Mucosa of stomach (tissue), 1 donor: ENCODE measurements at regions not wholly inside any gene's neighbourhood (a gene's known extent, or its start where the extent isn't known, plus 50 kb on each side); places are given as distances from the start of the nearest gene placed in this dataset.
"Not testable (repeated sequence)": the region's sequence is repeated elsewhere in the genome, so short reads cannot be mapped to it uniquely, and the experiment has no call there.

Experiments
- H3K27me3 ChIP-seq: one replicate; pipeline ENCODE4 v1.7.0; 2013; ENCODE audit warnings: mild to moderate bottlenecking, low read length; ENCODE audit not compliant: control insufficient read depth, insufficient read depth
- H3K36me3 ChIP-seq: one replicate; pipeline ENCODE4 v1.7.0; 2013; ENCODE audit warnings: low read length; ENCODE audit not compliant: control insufficient read depth, insufficient read depth
- H3K4me1 ChIP-seq: one replicate; pipeline ENCODE4 v1.7.0; 2013; ENCODE audit warnings: mild to moderate bottlenecking, low read length; ENCODE audit not compliant: control insufficient read depth, insufficient read depth
- H3K4me3 ChIP-seq: one replicate; pipeline ENCODE4 v1.7.0; 2013; ENCODE audit warnings: low read length
- H3K9ac ChIP-seq: one replicate; pipeline ENCODE4 v1.7.0; 2013; ENCODE audit warnings: mild to moderate bottlenecking, low read length, moderate library complexity
- H3K9me3 ChIP-seq: one replicate; pipeline ENCODE4 v1.7.0; 2013; ENCODE audit warnings: mild to moderate bottlenecking, low read length, moderate library complexity; ENCODE audit not compliant: control insufficient read depth
- donor health status: Pancreatic carcinoma.

- Histone ChIP-seq H3K36me3 (no peaks in the 10 kb centered on the region), H3K9me3 (no peaks in the 10 kb centered on the region), H3K4me3 (no peak overlapping the region), H3K27me3 (no peaks in the 10 kb centered on the region), H3K4me1 (no peaks in the 10 kb centered on the region), H3K9ac (no peak overlapping the region)
These were observed 1007.7 kb downstream of the BRD1 start for GRCh38 chr22:48819961-48820360.

GRCh38 chr22:48819232-48819631, 1008.4 kb downstream of the BRD1 start:
- no peaks in the 10 kb centered on the region for H3K36me3 ChIP-seq
- H3K9ac ChIP-seq: no peak overlapping the region
- no peak overlapping the region for H3K4me3 ChIP-seq
- no peaks in the 10 kb centered on the region for H3K27me3 ChIP-seq
- H3K9me3 ChIP-seq: no peaks in the 10 kb centered on the region
- H3K4me1 ChIP-seq: no peaks in the 10 kb centered on the region

- H3K9ac ChIP-seq, H3K9me3 ChIP-seq, H3K4me1 ChIP-seq, H3K4me3 ChIP-seq, H3K36me3 ChIP-seq, H3K27me3 ChIP-seq: not testable (repeated sequence)
These were observed 1010.2 kb downstream of the BRD1 start for GRCh38 chr22:48817491-48817890.

- Histone ChIP-seq H3K9me3 (no peaks in the 10 kb centered on the region), H3K36me3 (no peaks in the 10 kb centered on the region), H3K9ac (no peak overlapping the region), H3K4me3 (no peak overlapping the region), H3K4me1 (no peaks in the 10 kb centered on the region), H3K27me3 (no peaks in the 10 kb centered on the region)
These were observed 1015.8 kb downstream of the BRD1 start for GRCh38 chr22:48811885-48812284.

- H3K4me3 ChIP-seq: no peak overlapping the region
- H3K27me3 ChIP-seq: no peaks in the 10 kb centered on the region
- H3K4me1 ChIP-seq: no peaks in the 10 kb centered on the region
- H3K9me3 ChIP-seq: no peaks in the 10 kb centered on the region
- H3K36me3 ChIP-seq: no peaks in the 10 kb centered on the region
- no peak overlapping the region for H3K9ac ChIP-seq
These were observed 1019.4 kb downstream of the BRD1 start for GRCh38 chr22:48808038-48808960.

- Histone ChIP-seq H3K4me3 (no peak overlapping the region), H3K27me3 (no peaks in the 10 kb centered on the region), H3K4me1 (no peaks in the 10 kb centered on the region), H3K36me3 (no peaks in the 10 kb centered on the region), H3K9ac (no peak overlapping the region), H3K9me3 (no peaks in the 10 kb centered on the region)
These were observed 1020.5 kb downstream of the BRD1 start for GRCh38 chr22:48807155-48807554.

- H3K4me1 ChIP-seq: no peaks in the 10 kb centered on the region
- no peaks in the 10 kb centered on the region for H3K36me3 ChIP-seq
- no peaks in the 10 kb centered on the region for H3K9me3 ChIP-seq
- no peak overlapping the region for H3K4me3 ChIP-seq
- H3K9ac ChIP-seq: no peak overlapping the region
- H3K27me3 ChIP-seq: no peaks in the 10 kb centered on the region
These were observed 1021.4 kb downstream of the BRD1 start for GRCh38 chr22:48806227-48806781.

GRCh38 chr22:48805516-48805915, 1022.2 kb downstream of the BRD1 start:
- Histone ChIP-seq H3K4me1 (no peaks in the 10 kb centered on the region), H3K27me3 (no peaks in the 10 kb centered on the region), H3K4me3 (no peak overlapping the region), H3K9ac (no peak overlapping the region), H3K36me3 (no peaks in the 10 kb centered on the region), H3K9me3 (no peaks in the 10 kb centered on the region)

- H3K36me3 ChIP-seq: no peaks in the 10 kb centered on the region
- H3K4me1 ChIP-seq: no peaks in the 10 kb centered on the region
- no peaks in the 10 kb centered on the region for H3K27me3 ChIP-seq
- H3K9ac ChIP-seq: no peak overlapping the region
- no peaks in the 10 kb centered on the region for H3K9me3 ChIP-seq
- no peak overlapping the region for H3K4me3 ChIP-seq
These were observed 1022.8 kb downstream of the BRD1 start for GRCh38 chr22:48804811-48805301.

- no peak overlapping the region for H3K4me3 ChIP-seq
- H3K9me3 ChIP-seq: no peaks in the 10 kb centered on the region
- no peaks in the 10 kb centered on the region for H3K36me3 ChIP-seq
- no peaks in the 10 kb centered on the region for H3K27me3 ChIP-seq
- H3K4me1 ChIP-seq: no peaks in the 10 kb centered on the region
- no peak overlapping the region for H3K9ac ChIP-seq
These were observed 1023.5 kb downstream of the BRD1 start for GRCh38 chr22:48803948-48804810.

- Histone ChIP-seq H3K4me3 (no peak overlapping the region), H3K9ac (no peak overlapping the region), H3K27me3 (no peaks in the 10 kb centered on the region), H3K9me3 (no peaks in the 10 kb centered on the region), H3K36me3 (no peaks in the 10 kb centered on the region), H3K4me1 (no peaks in the 10 kb centered on the region)
These were observed 1024.3 kb downstream of the BRD1 start for GRCh38 chr22:48803171-48803947.
